ENCODE measurements at regions not wholly inside any gene's neighbourhood (a gene's known extent, or its start where the extent isn't known, plus 50 kb on each side); places are given as distances from the start of the nearest gene placed in this dataset.

GRCh38 chr3:99473321-99473751, 165.1 kb upstream of the COL8A1 start:
- no peaks in the 10 kb centered on the region for H4K20me1 ChIP-seq (ENCODE audit: insufficient read depth)
- no peaks in the 10 kb centered on the region for H3K79me2 ChIP-seq (replicated peaks; ENCODE audit: insufficient read depth, low read length)
- H3K9me2 ChIP-seq (ENCODE audit: insufficient read depth, low read length): no peaks in the 10 kb centered on the region
- H3K9ac ChIP-seq (ENCODE audit: low read length): no peak overlapping the region
- no peaks in the 10 kb centered on the region for H3K36me3 ChIP-seq (ENCODE audit: insufficient read depth, low read length)
- no peaks in the 10 kb centered on the region for H3K27me3 ChIP-seq (ENCODE audit: insufficient read depth, low read depth, low read length)
- H3K27ac ChIP-seq (ENCODE audit: low read length): no peak overlapping the region
- H3K4me3 ChIP-seq (ENCODE audit: low read length): no peak overlapping the region
- no peak overlapping the region for H2AFZ ChIP-seq (ENCODE audit: low read depth, low read length)
- H3F3A ChIP-seq (ENCODE audit: insufficient read depth, low read length, poor library complexity, severe bottlenecking): no peaks in the 10 kb centered on the region
- no peaks in the 10 kb centered on the region for H3K9me3 ChIP-seq (ENCODE audit: low read length)
- TF ChIP-seq TAF1 (IDR thresholded peaks at IDR 0.05; ENCODE audit: low read depth) (no peak), RAD21 (conservative IDR thresholded peaks at IDR 0.05) (no peak), REST (IDR thresholded peaks at IDR 0.05; ENCODE audit: borderline replicate concordance) (no peak), CTCF (IDR thresholded peaks at IDR 0.05; ENCODE audit: poor library complexity, severe bottlenecking) (no peak), SMC3 (conservative IDR thresholded peaks at IDR 0.05; ENCODE audit: poor library complexity) (no peak), EP300 (conservative IDR thresholded peaks at IDR 0.05; ENCODE audit: poor library complexity, severe bottlenecking) (no peak)
- H3K4me2 ChIP-seq (ENCODE audit: low read length): no peak overlapping the region

- no peak overlapping the region for H3K9ac ChIP-seq (ENCODE audit: low read length)
- H3F3A ChIP-seq (ENCODE audit: insufficient read depth, low read length, poor library complexity, severe bottlenecking): no peaks in the 10 kb centered on the region
- no peaks in the 10 kb centered on the region for H3K9me3 ChIP-seq (ENCODE audit: low read length)
- no peaks in the 10 kb centered on the region for H3K27me3 ChIP-seq (ENCODE audit: insufficient read depth, low read depth, low read length)
- H3K4me2 ChIP-seq (ENCODE audit: low read length): no peak overlapping the region
- no peak for TF ChIP-seq SMC3 (conservative IDR thresholded peaks at IDR 0.05; ENCODE audit: poor library complexity)
- no peak for TF ChIP-seq TAF1 (IDR thresholded peaks at IDR 0.05; ENCODE audit: low read depth)
- TF ChIP-seq EZH2 (IDR thresholded peaks at IDR 0.05; ENCODE audit: borderline replicate concordance, insufficient read depth, low read length, poor library complexity, severe bottlenecking): no peak
- TF ChIP-seq MXI1 (conservative IDR thresholded peaks at IDR 0.05; ENCODE audit: poor library complexity, severe bottlenecking): no peak
- TF ChIP-seq REST (IDR thresholded peaks at IDR 0.05; ENCODE audit: borderline replicate concordance): no peak
- TF ChIP-seq RAD21 (conservative IDR thresholded peaks at IDR 0.05): no peak
- no peak for TF ChIP-seq POLR2AphosphoS5 (IDR thresholded peaks at IDR 0.05)
- TF ChIP-seq CTCF (IDR thresholded peaks at IDR 0.05; ENCODE audit: poor library complexity, severe bottlenecking): no peak
- no peak for TF ChIP-seq EP300 (conservative IDR thresholded peaks at IDR 0.05; ENCODE audit: poor library complexity, severe bottlenecking)
- no peak overlapping the region for H3K27ac ChIP-seq (ENCODE audit: low read length)
- no peak overlapping the region for H3K4me3 ChIP-seq (ENCODE audit: low read length)
- no peaks in the 10 kb centered on the region for H3K36me3 ChIP-seq (ENCODE audit: insufficient read depth, low read length)
- H3K79me2 ChIP-seq (replicated peaks; ENCODE audit: insufficient read depth, low read length): no peaks in the 10 kb centered on the region
- H4K20me1 ChIP-seq (ENCODE audit: insufficient read depth): no peaks in the 10 kb centered on the region
- no peaks in the 10 kb centered on the region for H3K9me2 ChIP-seq (ENCODE audit: insufficient read depth, low read length)
- H2AFZ ChIP-seq (ENCODE audit: low read depth, low read length): no peak overlapping the region
Observed at GRCh38 chr3:99472385-99472784, 166.0 kb upstream of the COL8A1 start.

All from neural cell (in vitro differentiated cells).